NT2/D1 (cell line): ENCODE measurements at regions not wholly inside any gene's neighbourhood (a gene's known extent, or its start where the extent isn't known, plus 50 kb on each side); places are given as distances from the start of the nearest gene placed in this dataset.

Experiments
- YY1 ChIP-seq: IDR thresholded peaks from 2 replicates; pipeline ENCODE4 v1.6.1; 2011; ENCODE audit not compliant: insufficient read length, insufficient read depth
- ZNF274 ChIP-seq: IDR thresholded peaks from 2 replicates; pipeline ENCODE4 v1.6.1; 2011; ENCODE audit warnings: mild to moderate bottlenecking, low read depth, low read length

DNA sequence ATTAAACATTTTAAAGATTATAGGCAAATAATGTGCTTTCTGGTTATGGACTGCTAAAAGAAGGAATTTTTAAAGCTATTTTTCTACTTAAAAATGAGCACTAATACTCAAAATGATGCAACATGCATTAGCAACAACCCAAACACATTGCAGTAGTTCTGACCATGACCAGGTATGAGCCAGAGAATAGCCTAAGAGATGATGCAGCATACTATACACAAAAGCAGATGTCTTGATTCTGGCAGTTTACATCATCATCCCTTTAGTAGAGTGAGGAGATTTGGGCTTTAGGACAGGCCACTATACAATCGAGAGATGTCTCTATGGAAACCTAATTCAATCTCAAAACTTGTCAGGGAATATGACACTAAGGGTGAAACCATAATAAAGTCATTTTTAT is 307.1 kb downstream of the PRR16 start:
- TF ChIP-seq ZNF274 = no peak
- no peak for TF ChIP-seq YY1
